ENCODE measurements at regions not wholly inside any gene's neighbourhood (a gene's known extent, or its start where the extent isn't known, plus 50 kb on each side); places are given as distances from the start of the nearest gene placed in this dataset.

- no peak for DNase-seq
- H3K27me3 Mint-ChIP-seq, result peaks cover 4% of the 10 kb centered on the region
- H3K4me3 Mint-ChIP-seq, result no peak overlapping the region
- TF ChIP-seq CTCF (IDR thresholded peaks at IDR 0.05), result no peak
- peaks cover 12% of the 10 kb centered on the region for H3K4me1 Mint-ChIP-seq
- H3K27ac Mint-ChIP-seq, result no peak overlapping the region
- intact Hi-C loops (cut with micrococcal nuclease), result no loop called here
- H3K36me3 Mint-ChIP-seq (ENCODE audit: low read depth), result no peaks in the 10 kb centered on the region
- H3K9me3 Mint-ChIP-seq, result no peaks in the 10 kb centered on the region
- no peak for ATAC-seq (ENCODE audit: low read depth)
- ChIA-PET POLR2A (no interaction called here), CTCF (interaction anchor here (1.1 to 2.5 kb wide), 4 partner anchors 11 to 169 kb away, joined by 3 to 9 read pairs (median 4); no protein-coding TSS in a partner anchor)
These were observed 75.4 kb downstream of the TENT5C start for GRCh38 chr1:117681093-117681900.

- peaks cover 9% of the 10 kb centered on the region for H3K4me1 Mint-ChIP-seq
- H3K4me3 Mint-ChIP-seq, result no peak overlapping the region
- CTCF ChIA-PET, result interaction anchor here (1.1 to 2.5 kb wide), 4 partner anchors 11 to 148 kb away, joined by 3 to 9 read pairs (median 6); no protein-coding TSS in a partner anchor
- H3K36me3 Mint-ChIP-seq (ENCODE audit: low read depth), result no peaks in the 10 kb centered on the region
- H3K27me3 Mint-ChIP-seq, result peaks cover 4% of the 10 kb centered on the region
- intact Hi-C loops (cut with micrococcal nuclease), result no loop called here
- TF ChIP-seq CTCF (IDR thresholded peaks at IDR 0.05), result no peak
- no peaks in the 10 kb centered on the region for H3K9me3 Mint-ChIP-seq
- DNase-seq (no peak), ATAC-seq (ENCODE audit: low read depth) (no peak)
- no peak overlapping the region for H3K27ac Mint-ChIP-seq
- POLR2A ChIA-PET, result no interaction called here
These were observed 76.0 kb downstream of the TENT5C start for GRCh38 chr1:117681901-117682250.

GRCh38 chr1:117682372-117682771 lies 76.5 kb downstream of the TENT5C start:
- TF ChIP-seq CTCF (IDR thresholded peaks at IDR 0.05), result no peak
- H3K27ac Mint-ChIP-seq, result no peak overlapping the region
- no peak for ATAC-seq (ENCODE audit: low read depth)
- peaks cover 6% of the 10 kb centered on the region for H3K27me3 Mint-ChIP-seq
- intact Hi-C loops (cut with micrococcal nuclease), result no loop called here
- H3K4me3 Mint-ChIP-seq, result no peak overlapping the region
- H3K4me1 Mint-ChIP-seq, result peaks cover 9% of the 10 kb centered on the region
- no peaks in the 10 kb centered on the region for H3K36me3 Mint-ChIP-seq (ENCODE audit: low read depth)
- CTCF ChIA-PET, result interaction anchor here (1.1 to 1.4 kb wide), 3 partner anchors 12 to 148 kb away, joined by 3 to 6 read pairs (median 5); no protein-coding TSS in a partner anchor
- no peak for DNase-seq
- no peaks in the 10 kb centered on the region for H3K9me3 Mint-ChIP-seq
- POLR2A ChIA-PET, result interaction anchor here (0.5 kb wide), 1 partner anchor 64 kb away, joined by 9 read pairs; no protein-coding TSS in a partner anchor

- Mint-ChIP-seq H3K36me3 (ENCODE audit: low read depth) (no peaks in the 10 kb centered on the region), H3K9me3 (no peaks in the 10 kb centered on the region), H3K27me3 (peaks cover 6% of the 10 kb centered on the region), H3K4me3 (no peak overlapping the region), H3K4me1 (peaks cover 5% of the 10 kb centered on the region), H3K27ac (no peak overlapping the region)
- POLR2A ChIA-PET, result no interaction called here
- ATAC-seq (ENCODE audit: low read depth) (no peak), DNase-seq (no peak)
- no peak for TF ChIP-seq CTCF (IDR thresholded peaks at IDR 0.05)
- CTCF ChIA-PET, result interaction anchor here (0.9 kb wide), 1 partner anchor 70 kb away, joined by 3 read pairs; no protein-coding TSS in a partner anchor
- intact Hi-C loops (cut with micrococcal nuclease), result no loop called here
These were observed 77.9 kb downstream of the TENT5C start for GRCh38 chr1:117683571-117684285.

Data from activated B cell treated with CpG ODN at 0.5 μM for 24 hours (primary cell).